HepG2 (cell line): ENCODE measurements at regions not wholly inside any gene's neighbourhood (a gene's known extent, or its start where the extent isn't known, plus 50 kb on each side); places are given as distances from the start of the nearest gene placed in this dataset.

Experiments used
- ATAC-seq: fragments of 200-7000 bp; cut with Tn5 transposase; 3 replicates; pipeline ENCODE4 v1.9.1; 2020; ENCODE audit warnings: mild to moderate bottlenecking, moderate library complexity
- BruUV-seq: library from RNA; stranded (reverse); fragments of 400-500 nt; replicated peaks from 2 replicates; lab custom pipeline; 2021; lab: Mats Ljungman, UMichigan
- CTCF ChIA-PET: fragments of 300-600 bp; formaldehyde crosslinking; extraction: SDS; loops from one replicate; lab custom pipeline; 2021; ENCODE audit warnings: low total read pairs, inconsistent platforms, low intra/inter-chr PET ratio; lab: Yijun Ruan, JAX
- POLR2A ChIA-PET: fragments of 350-600 bp; sonication (Branson Sonifier 250); formaldehyde crosslinking; loops from one replicate; lab custom pipeline; 2020; ENCODE audit warnings: antibody characterized with exemption, inconsistent platforms; lab: Yijun Ruan, JAX
- DNase-seq: peaks from one replicate; pipeline ENCODE4 v3.0.0-alpha.2; 2015; ENCODE audit warnings: low spot score
- FAIRE-seq: peaks from 3 replicates; lab custom pipeline; 2011; peaks lifted over from hg19 to GRCh38; lab: Jason Lieb, UNC
- H2AFZ ChIP-seq: one replicate; pipeline ENCODE4 v1.6.1; 2011; ENCODE audit warnings: low read length, inconsistent platforms
- H3K27ac ChIP-seq: fragments of 300-600 bp; 3 replicates; pipeline ENCODE4 v1.8.0; 2011; ENCODE audit warnings: mixed run types, mild to moderate bottlenecking, mixed read lengths, low read length, inconsistent platforms; ENCODE audit not compliant: insufficient read depth; ENCODE audit errors: extremely low read length
- H3K27me3 ChIP-seq, 2 experiments: fragments of 200-600 bp in 1 of 2; 2 replicates in 1 of 2; 3 replicates in 1 of 2; pipeline versions ENCODE4 v1.6.0 to v1.8.0; 2011; ENCODE audit warnings: low read length in 2 of 2, mild to moderate bottlenecking in 2 of 2, moderate library complexity in 2 of 2, inconsistent platforms in 1 of 2; ENCODE audit not compliant: insufficient read depth in 2 of 2, control insufficient read depth in 1 of 2
- H3K36me3 ChIP-seq, 2 experiments: fragments of 200-600 bp in 1 of 2; replicated peaks in 1 of 2; 2 replicates in 1 of 2; 3 replicates in 1 of 2; pipeline versions ENCODE4 v1.5.1 to v1.8.0; 2011; ENCODE audit warnings: low read length in 2 of 2, inconsistent platforms in 1 of 2; ENCODE audit not compliant: insufficient read depth in 2 of 2, control insufficient read depth in 1 of 2
- H3K4me1 ChIP-seq: 2 replicates; pipeline ENCODE4 v1.5.1; 2012; ENCODE audit warnings: low read length, inconsistent platforms; ENCODE audit not compliant: insufficient read depth
- H3K4me2 ChIP-seq: 2 replicates; pipeline ENCODE4 v1.6.0; 2011; ENCODE audit warnings: low read depth, low read length, inconsistent platforms
- H3K4me3 ChIP-seq, 3 experiments: fragments of 200-600 bp in 1 of 3; sonication (generic), shearing (Covaris generic) in 1 of 3; replicated peaks in 1 of 3; 2 replicates each; pipeline ENCODE4 v1.5.1; 2011 to 2016; ENCODE audit warnings: low read length in 3 of 3, inconsistent platforms in 2 of 3, low read depth in 2 of 3, mild to moderate bottlenecking in 2 of 3, control low read depth in 1 of 3, mixed read lengths in 1 of 3; ENCODE audit not compliant: insufficient read depth in 1 of 3
- H3K79me2 ChIP-seq: one replicate; pipeline ENCODE4 v1.6.1; 2011; ENCODE audit warnings: low read length, inconsistent platforms; ENCODE audit not compliant: insufficient read depth
- H3K9ac ChIP-seq: 2 replicates; pipeline ENCODE4 v1.6.0; 2011; ENCODE audit warnings: mild to moderate bottlenecking, low read depth, low read length, inconsistent platforms; ENCODE audit not compliant: insufficient read depth
- H3K9me3 ChIP-seq: 2 replicates; pipeline ENCODE4 v1.5.1; 2012; ENCODE audit warnings: mild to moderate bottlenecking, low read length
- H4K20me1 ChIP-seq: 2 replicates; pipeline ENCODE4 v1.6.0; 2011; ENCODE audit warnings: inconsistent platforms, mild to moderate bottlenecking, low read length, moderate library complexity; ENCODE audit not compliant: insufficient read depth
- BCL6 ChIP-seq: IDR thresholded peaks from 2 replicates; pipeline ENCODE4 v1.6.1; 2016; ENCODE audit warnings: missing genetic modification reagents, missing compliant biosample characterization
- CHD2 ChIP-seq: IDR thresholded peaks from 2 replicates; pipeline ENCODE4 v1.6.1; 2011; ENCODE audit warnings: low read depth, low read length, improper control_type of control experiment
- DPF2 ChIP-seq: sonication (generic); formaldehyde crosslinking; IDR thresholded peaks from 2 replicates; pipeline ENCODE4 v1.4.0; 2020; ENCODE audit warnings: mild to moderate bottlenecking, low read depth, missing genetic modification reagents, borderline replicate concordance
- DR1 ChIP-seq: sonication (generic); formaldehyde crosslinking; IDR thresholded peaks from 2 replicates; pipeline ENCODE4 v1.8.0; 2021; ENCODE audit warnings: mild to moderate bottlenecking, missing genetic modification reagents, inconsistent platforms
- RXRA ChIP-seq: sonication (generic); formaldehyde crosslinking; IDR thresholded peaks from 2 replicates; pipeline ENCODE4 v1.5.1; 2020; ENCODE audit warnings: missing genetic modification reagents
- SPEN ChIP-seq: sonication (generic); formaldehyde crosslinking; IDR thresholded peaks from 2 replicates; pipeline ENCODE4 v1.5.1; 2020; ENCODE audit warnings: low read depth, mild to moderate bottlenecking, missing genetic modification reagents
- U2AF2 ChIP-seq: fragments of 200-400 bp; formaldehyde crosslinking; IDR thresholded peaks from 2 replicates; pipeline ENCODE4 v1.6.1; 2017; ENCODE audit warnings: low read depth, mild to moderate bottlenecking, low read length
- ZNF24 ChIP-seq: fragments of 450-650 bp; IDR thresholded peaks from 2 replicates; pipeline ENCODE4 v1.6.1; 2017; ENCODE audit warnings: antibody characterized with exemption, mild to moderate bottlenecking
- ZNF557 ChIP-seq: sonication (generic); formaldehyde crosslinking; IDR thresholded peaks from 2 replicates; pipeline ENCODE4 v1.4.0; 2020; ENCODE audit warnings: missing genetic modification reagents
- ZNF567 ChIP-seq: sonication (generic); formaldehyde crosslinking; IDR thresholded peaks from 2 replicates; pipeline ENCODE4 v1.8.1; 2023; ENCODE audit warnings: mild to moderate bottlenecking, missing genetic modification reagents, borderline replicate concordance
- ZNF674 ChIP-seq: sonication (generic); formaldehyde crosslinking; IDR thresholded peaks from 2 replicates; pipeline ENCODE4 v1.5.0; 2020; ENCODE audit warnings: low read depth, mild to moderate bottlenecking, missing genetic modification reagents
- ZNF788 ChIP-seq: sonication (generic); formaldehyde crosslinking; IDR thresholded peaks from 2 replicates; pipeline ENCODE4 v1.5.0; 2020; ENCODE audit warnings: mild to moderate bottlenecking, missing genetic modification reagents, borderline replicate concordance
- WGBS: methylation state at CpG from one replicate; pipeline ENCODE4 v1.1.6; 2017; ENCODE audit warnings: low lambda C conversion rate; 5-methylcytosine and 5-hydroxymethylcytosine counted together
- in situ Hi-C: cut with HindIII; loops from 2 replicates; pipeline ENCODE4 v1.10.0; 2017; ENCODE audit warnings: low pct_unique_long_range_greater_than_20kb; ENCODE audit not compliant: extremely low pct_ligation_motif_present
- intact Hi-C: fragments of 100-400 bp; cut with micrococcal nuclease; formaldehyde crosslinking; loops from one replicate; pipeline ENCODE4 v1.10.0; 2022; ENCODE audit not compliant: unreplicated experiment
- TF ChIP-seq, protein P1 (sequence below): sonication (generic); formaldehyde crosslinking; IDR thresholded peaks from 2 replicates; pipeline ENCODE4 v1.4.0; 2020; ENCODE audit warnings: missing genetic modification reagents
- TF ChIP-seq, protein P2 (sequence below), 2 experiments: fragments of 450-650 bp in 1 of 2; sonication (generic) in 1 of 2; formaldehyde crosslinking in 1 of 2; IDR thresholded peaks; 2 replicates each; pipeline versions ENCODE4 v1.6.1 to v1.8.0; 2016 to 2022; ENCODE audit warnings: antibody characterized with exemption in 1 of 2, mild to moderate bottlenecking in 1 of 2, missing genetic modification reagents in 1 of 2

DNA sequence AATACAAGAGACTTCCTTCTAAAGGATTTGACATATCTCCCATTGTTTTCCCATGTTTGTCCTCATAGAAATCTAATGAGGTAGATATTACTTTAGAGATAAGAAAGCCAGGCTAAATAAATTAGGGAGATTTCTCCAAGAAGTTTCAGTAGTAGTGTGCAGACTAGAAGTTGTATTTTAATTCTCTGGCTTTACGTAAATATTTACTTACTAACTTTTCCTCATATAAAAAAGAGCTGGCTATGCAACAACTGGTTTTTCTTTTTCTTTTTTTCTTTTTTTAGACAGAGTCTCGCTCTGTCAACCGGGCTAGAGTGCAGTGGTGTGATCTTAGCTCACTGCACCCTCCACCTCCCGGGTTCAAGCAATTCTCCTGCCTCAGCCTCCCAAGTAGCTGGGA lies 60.6 kb upstream of the ACYP2 start:
- Histone ChIP-seq H3K4me1 (peaks cover 3% of the 10 kb centered on the region), H3K27ac (no peak overlapping the region), H4K20me1 (no peaks in the 10 kb centered on the region), H3K4me2 (no peak overlapping the region), H3K79me2 (no peaks in the 10 kb centered on the region), H2AFZ (no peak overlapping the region), H3K9me3 (peaks cover 5% of the 10 kb centered on the region; the same call in 1 of the 2 replicates), H3K36me3 (no peaks in the 10 kb centered on the region), H3K27me3 (no peaks in the 10 kb centered on the region), H3K9ac (no peak overlapping the region), H3K4me3 (no peak overlapping the region)
- FAIRE-seq (no peak), DNase-seq (no peak), ATAC-seq (no peak)
- no TSS peak for BruUV-seq
- intact Hi-C loops (no loop called here), in situ Hi-C loops (no loop called here)
- CTCF ChIA-PET = no interaction called here
- whole genome bisulfite sequencing = 95% methylated on average over 4 of the region's 4 CpGs
- POLR2A ChIA-PET = no interaction called here
- TF ChIP-seq SPEN (CRISPR knock-in tag) (no peak), ZNF788 (CRISPR knock-in tag) (no peak), RXRA (CRISPR knock-in tag) (no peak), BCL6 (CRISPR knock-in tag) (no peak), U2AF2 (no peak), ZNF567 (no peak), DR1 (CRISPR knock-in tag) (no peak), ZNF557 (CRISPR knock-in tag) (no peak), CHD2 (no peak), ZNF24 (no peak), ZNF674 (no peak), DPF2 (CRISPR knock-in tag) (no peak)
- TF ChIP-seq, protein P1, sequence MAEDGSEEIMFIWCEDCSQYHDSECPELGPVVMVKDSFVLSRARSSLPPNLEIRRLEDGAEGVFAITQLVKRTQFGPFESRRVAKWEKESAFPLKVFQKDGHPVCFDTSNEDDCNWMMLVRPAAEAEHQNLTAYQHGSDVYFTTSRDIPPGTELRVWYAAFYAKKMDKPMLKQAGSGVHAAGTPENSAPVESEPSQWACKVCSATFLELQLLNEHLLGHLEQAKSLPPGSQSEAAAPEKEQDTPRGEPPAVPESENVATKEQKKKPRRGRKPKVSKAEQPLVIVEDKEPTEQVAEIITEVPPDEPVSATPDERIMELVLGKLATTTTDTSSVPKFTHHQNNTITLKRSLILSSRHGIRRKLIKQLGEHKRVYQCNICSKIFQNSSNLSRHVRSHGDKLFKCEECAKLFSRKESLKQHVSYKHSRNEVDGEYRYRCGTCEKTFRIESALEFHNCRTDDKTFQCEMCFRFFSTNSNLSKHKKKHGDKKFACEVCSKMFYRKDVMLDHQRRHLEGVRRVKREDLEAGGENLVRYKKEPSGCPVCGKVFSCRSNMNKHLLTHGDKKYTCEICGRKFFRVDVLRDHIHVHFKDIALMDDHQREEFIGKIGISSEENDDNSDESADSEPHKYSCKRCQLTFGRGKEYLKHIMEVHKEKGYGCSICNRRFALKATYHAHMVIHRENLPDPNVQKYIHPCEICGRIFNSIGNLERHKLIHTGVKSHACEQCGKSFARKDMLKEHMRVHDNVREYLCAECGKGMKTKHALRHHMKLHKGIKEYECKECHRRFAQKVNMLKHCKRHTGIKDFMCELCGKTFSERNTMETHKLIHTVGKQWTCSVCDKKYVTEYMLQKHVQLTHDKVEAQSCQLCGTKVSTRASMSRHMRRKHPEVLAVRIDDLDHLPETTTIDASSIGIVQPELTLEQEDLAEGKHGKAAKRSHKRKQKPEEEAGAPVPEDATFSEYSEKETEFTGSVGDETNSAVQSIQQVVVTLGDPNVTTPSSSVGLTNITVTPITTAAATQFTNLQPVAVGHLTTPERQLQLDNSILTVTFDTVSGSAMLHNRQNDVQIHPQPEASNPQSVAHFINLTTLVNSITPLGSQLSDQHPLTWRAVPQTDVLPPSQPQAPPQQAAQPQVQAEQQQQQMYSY (CRISPR knock-in tag) = no peak
- TF ChIP-seq, protein P2, sequence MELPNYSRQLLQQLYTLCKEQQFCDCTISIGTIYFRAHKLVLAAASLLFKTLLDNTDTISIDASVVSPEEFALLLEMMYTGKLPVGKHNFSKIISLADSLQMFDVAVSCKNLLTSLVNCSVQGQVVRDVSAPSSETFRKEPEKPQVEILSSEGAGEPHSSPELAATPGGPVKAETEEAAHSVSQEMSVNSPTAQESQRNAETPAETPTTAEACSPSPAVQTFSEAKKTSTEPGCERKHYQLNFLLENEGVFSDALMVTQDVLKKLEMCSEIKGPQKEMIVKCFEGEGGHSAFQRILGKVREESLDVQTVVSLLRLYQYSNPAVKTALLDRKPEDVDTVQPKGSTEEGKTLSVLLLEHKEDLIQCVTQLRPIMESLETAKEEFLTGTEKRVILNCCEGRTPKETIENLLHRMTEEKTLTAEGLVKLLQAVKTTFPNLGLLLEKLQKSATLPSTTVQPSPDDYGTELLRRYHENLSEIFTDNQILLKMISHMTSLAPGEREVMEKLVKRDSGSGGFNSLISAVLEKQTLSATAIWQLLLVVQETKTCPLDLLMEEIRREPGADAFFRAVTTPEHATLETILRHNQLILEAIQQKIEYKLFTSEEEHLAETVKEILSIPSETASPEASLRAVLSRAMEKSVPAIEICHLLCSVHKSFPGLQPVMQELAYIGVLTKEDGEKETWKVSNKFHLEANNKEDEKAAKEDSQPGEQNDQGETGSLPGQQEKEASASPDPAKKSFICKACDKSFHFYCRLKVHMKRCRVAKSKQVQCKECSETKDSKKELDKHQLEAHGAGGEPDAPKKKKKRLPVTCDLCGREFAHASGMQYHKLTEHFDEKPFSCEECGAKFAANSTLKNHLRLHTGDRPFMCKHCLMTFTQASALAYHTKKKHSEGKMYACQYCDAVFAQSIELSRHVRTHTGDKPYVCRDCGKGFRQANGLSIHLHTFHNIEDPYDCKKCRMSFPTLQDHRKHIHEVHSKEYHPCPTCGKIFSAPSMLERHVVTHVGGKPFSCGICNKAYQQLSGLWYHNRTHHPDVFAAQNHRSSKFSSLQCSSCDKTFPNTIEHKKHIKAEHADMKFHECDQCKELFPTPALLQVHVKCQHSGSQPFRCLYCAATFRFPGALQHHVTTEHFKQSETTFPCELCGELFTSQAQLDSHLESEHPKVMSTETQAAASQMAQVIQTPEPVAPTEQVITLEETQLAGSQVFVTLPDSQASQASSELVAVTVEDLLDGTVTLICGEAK (IDR thresholded peaks at IDR 0.05) = no peak
- TF ChIP-seq, protein P2 (CRISPR knock-in tag; IDR thresholded peaks at IDR 0.05) = no peak
